Suppressor macrophage (primary cell): ENCODE measurements at regions not wholly inside any gene's neighbourhood (a gene's known extent, or its start where the extent isn't known, plus 50 kb on each side); places are given as distances from the start of the nearest gene placed in this dataset.
"Not testable (repeated sequence)": the region's sequence is repeated elsewhere in the genome, so short reads cannot be mapped to it uniquely, and the experiment has no call there.

Experiments used
- DNase-seq, 4 experiments: peaks; one replicate each; pipeline ENCODE4 v3.0.0-alpha.2; 2020 to 2022

DNA sequence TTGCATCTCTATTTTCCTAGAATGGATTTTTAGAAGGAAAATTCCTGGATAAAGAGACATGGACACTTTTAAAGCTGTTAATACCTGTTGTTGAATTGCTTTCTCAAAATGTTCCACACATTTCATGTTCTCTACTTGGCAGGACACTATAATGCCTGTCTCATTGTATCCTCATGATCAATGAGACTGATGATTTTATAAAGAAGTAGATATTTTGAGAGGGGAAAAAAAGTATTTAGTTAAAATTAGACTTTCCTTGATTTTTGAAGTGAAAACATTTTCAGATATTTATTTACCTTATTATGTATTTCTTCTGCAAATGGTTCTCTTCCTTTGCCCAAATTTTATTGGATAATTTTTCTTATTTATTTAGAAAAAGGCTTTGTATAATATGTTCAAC lies 242.5 kb downstream of the MYCN start:
- DNase-seq, result no peak

DNA sequence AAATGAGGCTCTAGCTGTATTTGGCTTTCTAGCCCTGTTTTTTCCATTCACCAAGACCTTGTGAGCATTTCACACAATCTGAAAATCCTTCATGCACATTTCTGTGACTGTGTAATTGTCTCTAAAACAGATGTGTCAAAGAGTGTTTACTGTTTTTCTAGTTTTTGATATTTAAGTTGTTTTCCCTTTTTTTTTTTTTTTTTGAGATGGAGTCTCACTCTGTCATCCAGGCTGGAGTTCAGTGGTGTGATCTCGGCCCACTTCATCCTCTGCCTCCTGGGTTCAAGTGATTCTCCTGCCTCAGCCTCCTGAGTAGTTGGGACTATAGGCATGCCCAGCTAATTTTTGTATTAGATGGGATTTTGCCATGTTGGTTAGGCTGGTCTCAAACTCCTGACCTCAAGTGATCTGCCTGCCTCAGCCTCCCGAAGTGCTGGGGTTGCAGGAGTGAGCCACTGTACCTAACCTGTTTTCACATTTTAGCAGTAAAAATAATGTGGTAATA lies 242.0 kb downstream of the MYCN start:
- DNase-seq, result not testable (repeated sequence)

DNA sequence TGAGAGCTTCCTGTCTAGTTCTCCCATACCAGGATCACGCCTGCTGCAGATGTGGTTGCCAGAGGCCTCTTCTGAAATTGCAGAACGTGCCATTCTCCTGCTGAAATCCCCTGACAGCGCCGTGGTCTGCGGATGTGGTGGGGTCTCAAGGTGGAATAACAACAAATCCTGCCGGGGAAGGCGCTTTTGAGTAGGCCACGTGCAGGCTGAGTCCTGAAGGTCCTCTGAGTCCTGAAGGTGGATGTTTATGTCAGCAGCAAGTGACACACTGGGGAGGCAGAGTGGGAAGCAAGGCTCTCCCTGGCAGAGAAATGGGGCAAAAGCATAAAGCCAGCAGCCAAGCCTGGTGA lies 241.4 kb downstream of the MYCN start:
- no peak for DNase-seq

DNA sequence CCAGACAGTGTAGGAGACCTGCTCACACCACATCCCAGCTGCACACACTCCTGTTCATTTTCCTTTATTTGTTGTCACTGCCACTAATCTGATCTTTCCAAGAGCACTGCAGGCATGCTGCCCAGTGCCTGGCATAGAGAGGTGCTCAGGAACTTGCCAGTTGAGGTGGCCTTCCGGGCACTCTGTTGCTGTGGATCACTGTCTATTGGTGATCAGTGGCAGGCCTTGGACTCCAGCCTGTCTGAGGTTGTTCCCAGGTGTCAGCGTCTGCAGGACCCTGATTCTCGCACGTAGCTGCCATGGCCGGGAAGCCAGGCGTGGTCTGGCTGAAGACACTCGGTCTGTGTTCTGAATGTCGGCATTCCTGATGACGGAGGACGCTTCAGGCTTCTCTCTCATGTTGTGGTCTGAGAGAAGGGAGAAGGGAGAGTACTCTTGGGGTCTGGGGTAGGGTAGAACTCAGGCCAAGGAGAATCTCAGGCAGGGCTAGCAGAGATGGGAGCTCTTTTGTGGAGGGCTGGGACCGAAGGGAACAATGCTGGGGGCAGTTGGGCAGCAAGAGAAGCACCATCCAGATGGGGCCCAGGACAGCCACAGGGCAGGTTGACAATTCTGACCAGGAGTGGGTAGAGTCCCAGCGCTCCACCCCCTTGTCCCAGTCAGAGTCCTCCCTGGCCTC lies 240.9 kb downstream of the MYCN start:
- DNase-seq, result no peak

DNA sequence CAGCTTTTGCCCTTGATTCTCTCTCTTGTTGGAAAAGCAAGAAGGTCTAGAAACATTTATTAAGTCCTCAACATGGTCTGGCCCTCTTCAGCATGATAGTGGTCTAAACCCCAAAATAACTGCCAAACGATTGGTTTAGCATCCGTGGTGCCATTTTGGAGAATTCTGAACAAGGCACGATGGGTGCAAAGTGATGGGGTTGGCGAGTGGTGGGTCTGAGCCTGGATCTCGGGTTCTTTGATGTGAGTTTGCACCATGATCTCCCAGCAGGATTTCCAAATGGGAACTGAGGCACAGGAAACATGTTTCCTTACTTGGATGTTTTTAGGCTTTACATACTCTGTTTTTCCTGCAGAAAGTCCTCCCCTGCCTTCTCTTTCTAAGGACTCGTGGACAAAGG lies 240.3 kb downstream of the MYCN start:
- DNase-seq, result no peak

DNA sequence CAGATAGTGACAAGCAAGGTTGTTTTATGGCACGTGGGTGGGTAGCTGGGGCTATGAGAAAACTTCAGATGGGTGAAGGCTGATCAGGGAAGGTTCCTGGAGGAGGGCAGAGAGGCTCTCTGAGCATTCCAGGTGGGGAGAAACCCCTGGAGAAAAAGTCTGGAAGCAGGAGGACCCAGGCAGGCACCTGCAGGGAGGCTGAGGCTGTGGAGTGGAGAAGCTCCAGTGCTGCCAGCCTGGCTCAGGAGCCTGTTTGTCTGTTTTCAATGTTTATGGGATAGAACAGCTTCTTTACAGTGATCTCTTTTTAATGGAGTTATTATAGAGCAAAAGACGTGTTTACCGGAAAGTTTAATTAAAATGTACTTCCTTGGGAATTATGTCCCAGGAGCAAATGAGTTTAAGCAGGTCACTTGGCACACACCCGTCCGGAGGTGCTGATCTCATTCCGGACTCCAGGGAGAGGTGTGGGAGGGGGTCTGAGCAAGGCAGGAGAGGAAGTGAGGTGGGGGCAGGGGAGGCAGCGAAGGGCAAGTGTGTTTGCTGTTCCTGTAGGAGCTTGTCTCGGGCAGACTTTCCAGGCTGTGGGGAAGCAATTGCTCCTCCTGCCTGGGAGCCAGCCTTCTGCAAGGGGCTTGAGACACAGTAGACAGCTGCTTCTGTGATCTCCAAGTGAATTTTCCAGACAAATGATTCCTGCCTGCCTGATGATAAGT lies 239.5 kb downstream of the MYCN start:
- DNase-seq, result no peak

DNA sequence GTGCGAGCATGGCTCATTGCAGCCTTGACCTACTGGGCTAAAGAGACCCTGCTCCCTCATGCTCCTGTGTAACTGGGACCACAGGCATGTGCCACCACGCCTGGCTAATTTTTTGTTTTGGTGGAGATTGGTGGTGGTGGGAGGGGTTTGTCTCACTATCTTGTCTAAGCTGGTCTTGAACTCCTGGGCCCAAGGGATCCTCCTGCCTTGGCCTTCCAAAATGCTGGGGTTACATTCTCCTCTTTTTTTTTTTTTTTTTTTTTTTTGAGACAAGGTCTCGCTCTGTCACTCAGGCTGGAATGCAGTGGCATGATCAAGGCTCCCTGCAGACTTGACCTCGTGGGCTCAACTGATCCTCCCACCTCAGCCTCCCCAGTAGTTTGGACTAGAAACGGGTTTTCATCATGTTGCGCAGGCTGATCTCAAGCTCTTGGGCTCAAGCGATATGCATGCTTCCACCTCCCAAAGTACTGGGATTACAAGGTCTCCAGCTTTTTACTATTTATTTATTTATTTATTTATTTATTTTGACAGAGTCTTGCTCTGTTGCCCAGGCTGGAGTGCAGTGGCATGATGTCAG lies 238.3 kb downstream of the MYCN start:
- no peak for DNase-seq

DNA sequence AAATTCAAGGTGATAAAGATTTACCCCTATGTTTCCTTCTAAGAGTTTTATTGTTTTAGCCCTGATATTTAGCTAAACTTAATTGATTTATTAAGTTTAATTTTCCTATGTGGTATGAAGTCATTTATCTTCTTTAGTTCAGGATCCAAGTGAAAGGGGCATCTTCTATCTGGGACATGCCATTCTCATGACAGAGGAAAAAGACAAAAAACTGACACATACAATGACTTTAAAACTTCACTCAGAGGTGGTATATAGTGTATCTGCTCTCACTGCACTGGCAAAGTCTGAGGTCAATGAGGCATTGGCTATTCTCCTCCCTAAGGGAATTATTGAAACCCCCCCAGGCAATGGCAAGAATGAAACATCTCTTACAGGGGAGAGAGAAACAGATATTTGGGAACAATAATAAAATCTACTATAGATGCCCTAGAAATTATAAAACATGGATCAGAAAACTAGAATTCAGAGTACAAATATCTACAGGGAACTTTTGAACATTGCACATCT lies 237.4 kb downstream of the MYCN start:
- no peak for DNase-seq

DNA sequence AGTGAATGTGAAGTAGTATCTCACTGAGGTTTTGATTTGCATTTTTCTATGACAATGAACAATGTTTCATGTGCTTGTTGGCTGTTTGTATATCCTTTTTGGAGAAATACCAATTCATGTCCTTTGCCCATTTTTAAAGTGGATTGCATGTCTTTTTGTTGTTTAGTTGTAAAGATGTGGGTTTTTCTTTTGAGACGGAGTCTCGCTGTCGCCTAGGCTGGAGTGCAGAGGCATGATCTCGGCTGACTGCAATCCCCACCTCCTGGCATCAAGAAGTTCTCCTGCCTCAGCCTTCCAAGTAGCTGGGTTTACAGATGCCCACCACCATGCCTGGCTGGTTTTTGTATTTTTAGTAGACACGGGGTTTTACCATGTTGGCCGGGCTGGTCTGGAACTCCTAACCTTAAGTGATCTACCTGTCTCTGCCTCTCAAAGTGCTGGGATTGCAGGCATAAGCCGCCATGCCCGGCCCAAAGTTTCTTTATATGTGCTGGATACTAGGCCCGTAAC lies 236.7 kb downstream of the MYCN start:
- no peak for DNase-seq

DNA sequence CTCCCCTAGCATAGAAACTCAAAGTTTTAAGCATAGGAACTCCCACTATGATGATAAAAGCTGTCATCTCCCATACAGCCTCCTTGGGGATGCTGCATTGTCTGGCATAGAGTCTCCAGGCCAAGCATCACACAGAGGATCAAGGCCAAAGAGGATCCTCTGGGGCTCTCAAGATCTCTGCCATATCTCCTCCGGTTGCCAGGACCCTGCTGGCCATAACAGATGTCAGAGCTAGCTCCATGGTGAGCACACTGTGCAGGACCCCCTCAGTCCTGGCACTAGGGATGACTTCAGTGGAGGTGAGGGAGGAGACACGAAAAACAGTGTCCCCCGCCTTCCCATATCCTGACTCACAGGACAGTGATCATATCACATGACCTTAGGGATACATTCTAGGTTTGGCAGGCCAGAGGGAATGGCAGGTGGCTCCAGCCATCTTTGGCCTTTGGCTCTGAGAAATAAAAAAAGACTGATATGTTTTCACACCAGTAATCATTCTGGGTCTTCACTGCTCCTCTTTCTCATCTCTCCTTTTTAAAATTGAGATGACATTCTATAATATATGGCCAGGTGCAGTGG lies 235.0 kb downstream of the MYCN start:
- DNase-seq, result no peak

DNA sequence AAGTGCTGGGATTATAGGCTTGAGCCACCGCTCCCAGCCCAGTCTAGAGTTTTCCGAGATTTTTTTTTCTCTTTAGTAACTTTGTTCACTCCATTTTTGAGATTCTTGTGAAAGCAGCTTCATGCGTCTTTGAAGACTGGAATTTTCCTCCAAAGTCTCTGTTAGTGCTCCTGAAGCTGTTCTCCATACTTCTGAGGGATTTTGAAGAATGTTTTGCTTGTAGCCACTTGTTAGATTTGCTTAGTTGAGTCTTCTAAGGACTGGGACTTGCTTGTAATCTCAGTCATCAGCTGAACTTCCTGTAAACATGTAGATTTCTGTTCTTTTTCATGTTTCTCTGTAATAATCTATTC lies 234.3 kb downstream of the MYCN start:
- DNase-seq, result no peak

DNA sequence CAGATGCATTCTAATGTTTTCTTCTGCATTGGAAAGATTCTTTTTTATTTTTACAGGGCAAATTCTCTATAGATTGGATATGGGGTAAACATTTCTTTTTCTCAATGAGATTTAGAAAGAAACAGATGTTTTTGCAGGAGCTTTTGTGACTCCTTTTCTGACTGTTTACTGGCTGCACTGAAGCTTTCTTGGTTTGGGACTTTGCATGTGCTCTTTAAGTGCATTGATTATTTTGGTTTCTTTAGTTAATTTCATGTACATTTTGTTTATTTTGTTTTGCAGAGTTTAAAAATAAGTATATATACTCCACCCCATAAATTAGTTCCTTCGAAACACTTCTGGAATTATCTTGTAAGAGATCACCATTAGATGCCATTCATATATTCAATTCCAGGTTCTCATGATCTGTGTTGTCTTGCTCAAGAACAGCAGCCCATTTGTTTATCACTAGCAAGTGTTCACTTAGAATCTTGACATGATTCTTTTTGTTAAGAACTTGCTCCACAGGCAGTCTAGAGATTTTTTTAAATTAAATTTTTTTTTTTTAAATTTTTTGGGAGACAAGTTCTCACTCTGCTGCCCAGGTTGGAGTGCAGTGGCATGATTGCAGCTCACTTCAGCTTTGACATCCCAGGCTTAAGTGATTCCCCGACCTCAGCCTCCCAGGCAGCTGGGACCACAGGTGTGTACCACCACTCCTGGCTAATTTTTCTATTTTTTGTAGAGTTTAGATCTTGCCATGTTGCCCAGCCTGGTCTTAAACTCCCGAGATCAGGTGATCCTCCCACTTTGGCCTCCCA lies 233.7 kb downstream of the MYCN start:
- DNase-seq, result no peak

DNA sequence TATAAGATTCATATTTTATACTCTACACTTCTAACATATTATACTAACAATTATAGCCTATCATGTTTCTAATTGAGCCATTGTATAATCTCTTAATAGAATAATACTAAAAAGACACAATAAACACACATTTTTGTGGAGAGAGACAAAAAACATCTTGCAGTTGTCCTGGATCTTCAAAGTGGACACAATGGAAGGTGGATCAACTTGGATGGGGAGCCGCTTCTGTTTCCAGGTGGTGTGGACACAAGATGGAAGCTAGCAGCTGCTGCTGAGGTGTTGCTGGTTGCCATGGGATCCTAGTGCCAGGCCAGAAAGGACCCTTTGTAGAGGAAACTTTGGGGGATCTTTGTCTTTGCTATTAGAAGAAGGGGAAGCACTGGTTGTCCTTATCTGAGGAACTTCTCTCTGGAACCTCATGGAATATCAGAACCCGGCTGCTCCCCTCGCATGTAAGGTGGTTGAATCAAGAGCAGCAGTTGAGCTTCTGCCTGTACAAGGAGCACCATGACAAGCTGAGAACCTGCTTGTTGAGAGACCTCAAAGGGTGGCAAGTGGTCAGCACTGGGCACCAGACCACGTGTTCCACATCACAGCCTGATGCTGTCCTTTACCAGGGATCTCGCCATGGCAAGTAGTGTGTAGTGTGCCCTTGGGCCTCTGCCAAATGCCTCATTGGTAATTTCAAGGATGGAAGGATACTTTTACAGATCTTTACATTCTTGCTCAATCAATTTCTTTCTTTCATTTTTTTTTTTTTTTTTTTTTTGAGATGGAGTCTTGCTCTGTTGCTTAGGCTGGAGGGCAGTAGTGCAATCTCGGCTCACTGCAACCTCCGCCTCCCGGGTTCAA lies 232.2 kb downstream of the MYCN start:
- no peak for DNase-seq

DNA sequence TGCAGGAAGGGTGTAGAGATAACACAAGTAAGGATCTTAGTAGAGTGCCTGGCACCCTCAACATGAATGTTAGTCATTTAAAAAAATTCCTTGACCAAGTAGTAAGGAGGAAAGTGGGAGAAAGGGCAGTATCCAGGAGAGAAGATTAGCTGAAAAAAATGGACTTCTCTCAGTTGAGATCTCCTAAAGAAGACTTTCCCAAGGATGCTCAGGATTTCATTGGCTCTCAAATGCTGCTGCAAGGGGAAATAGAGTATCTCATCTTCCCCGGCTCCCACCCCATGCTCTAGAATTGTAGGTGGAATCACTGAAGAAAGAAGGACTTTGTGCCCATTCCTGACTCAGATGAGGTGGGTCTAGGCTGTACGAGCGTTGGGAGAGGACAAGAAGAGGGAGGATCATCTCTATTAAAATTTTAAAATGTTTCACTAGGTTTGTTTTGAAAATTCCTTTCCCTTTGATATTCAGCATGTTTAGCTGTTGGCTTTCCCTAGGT lies 231.1 kb downstream of the MYCN start:
- DNase-seq, result no peak

DNA sequence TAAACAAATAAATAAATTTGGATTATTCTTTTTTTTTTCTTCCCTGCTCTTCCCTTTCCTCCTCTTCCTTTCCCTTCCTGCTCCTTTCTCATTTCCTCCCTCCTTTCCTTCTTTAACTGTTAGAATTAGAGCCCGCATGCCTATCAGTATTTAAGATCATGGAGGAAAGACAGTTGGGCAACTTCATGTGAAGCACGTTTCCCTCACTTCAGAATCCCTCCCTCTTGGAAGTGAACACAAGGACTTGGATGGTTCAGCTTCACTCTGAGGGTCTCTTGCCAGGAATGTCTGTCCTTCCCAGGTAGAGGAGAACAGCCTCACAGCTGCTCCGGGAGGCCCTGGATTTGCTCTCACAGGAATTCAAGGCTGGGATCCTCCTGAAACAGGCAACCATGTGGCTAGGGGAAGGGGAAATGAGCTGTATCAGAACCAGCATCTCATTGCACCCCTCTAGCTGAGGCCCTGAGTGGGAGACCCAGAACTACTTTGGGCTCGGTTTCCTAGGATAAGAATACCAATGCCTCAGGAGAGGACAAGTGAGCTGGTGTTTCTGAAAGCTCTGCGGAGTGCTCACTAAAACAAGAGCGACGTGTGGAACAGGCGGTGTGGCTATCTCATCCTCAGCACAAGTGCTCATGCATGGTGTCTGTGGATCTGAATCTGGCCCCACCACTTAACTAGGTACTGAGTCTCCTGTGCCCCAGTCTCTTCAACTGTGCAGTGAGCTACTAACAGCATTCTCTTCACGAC lies 230.5 kb downstream of the MYCN start:
- no peak for DNase-seq

DNA sequence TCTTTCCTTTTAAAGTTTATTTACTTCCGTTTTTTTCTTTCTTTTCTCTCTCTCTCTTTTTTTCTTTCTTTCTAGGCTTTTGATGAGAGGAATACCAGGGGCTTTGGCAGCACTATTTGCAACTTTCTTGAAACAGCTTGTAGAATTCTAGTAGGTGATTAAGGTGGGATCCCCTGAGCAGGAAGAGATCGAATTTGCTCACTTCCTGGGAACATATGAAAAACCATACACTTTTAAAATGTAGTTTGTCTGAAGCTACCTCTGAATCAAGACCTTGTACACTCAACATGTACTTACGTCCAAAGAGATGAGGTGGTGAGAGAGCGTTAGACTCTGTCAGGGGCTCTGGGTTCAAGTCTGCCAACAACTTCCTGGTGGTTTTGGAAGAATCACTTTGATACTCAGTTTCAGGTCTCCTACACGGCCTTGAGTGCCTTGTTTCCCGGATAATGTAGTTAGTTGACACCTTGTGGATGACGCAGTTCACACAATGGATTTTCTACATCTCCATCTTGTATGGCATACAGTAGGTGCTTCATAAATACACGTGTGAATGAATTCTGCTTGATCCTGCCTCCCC lies 229.1 kb downstream of the MYCN start:
- DNase-seq, result no peak

DNA sequence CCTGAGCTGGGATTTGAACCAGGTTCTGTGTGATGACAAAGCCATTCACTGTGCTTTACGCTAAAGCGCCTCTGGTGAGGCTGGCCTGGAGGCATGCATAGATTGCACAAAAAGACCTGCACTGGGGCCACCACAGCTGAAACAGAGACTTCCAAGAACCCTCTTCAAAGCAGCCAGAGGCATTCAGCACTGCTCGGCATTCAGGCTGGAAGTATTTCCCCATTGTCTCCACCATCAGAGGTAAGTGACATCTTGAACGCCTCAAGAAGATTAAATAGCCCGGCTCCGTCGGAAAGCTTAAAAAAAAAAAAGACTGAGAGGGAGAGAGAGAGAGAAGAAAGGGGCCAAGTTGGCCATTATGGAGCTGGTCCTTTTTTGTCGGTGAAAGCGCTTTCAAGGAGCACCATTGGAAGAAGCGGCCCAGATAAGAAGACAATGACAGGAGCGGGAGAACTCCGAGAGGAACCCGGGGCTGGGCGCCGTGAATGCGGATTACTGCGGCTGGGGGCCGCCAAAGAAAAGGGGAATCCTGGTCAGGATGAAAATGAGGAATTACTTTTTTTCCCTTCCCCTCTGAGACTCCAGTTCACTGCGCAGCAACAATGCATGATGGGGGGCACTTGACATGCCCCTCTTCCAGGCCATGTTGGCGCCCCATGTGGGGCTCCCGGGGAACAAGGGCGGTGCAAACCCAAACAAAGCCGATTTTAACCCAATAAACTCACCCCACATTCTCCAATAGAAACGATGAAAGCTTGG lies 228.3 kb downstream of the MYCN start:
- DNase-seq, result no peak

DNA sequence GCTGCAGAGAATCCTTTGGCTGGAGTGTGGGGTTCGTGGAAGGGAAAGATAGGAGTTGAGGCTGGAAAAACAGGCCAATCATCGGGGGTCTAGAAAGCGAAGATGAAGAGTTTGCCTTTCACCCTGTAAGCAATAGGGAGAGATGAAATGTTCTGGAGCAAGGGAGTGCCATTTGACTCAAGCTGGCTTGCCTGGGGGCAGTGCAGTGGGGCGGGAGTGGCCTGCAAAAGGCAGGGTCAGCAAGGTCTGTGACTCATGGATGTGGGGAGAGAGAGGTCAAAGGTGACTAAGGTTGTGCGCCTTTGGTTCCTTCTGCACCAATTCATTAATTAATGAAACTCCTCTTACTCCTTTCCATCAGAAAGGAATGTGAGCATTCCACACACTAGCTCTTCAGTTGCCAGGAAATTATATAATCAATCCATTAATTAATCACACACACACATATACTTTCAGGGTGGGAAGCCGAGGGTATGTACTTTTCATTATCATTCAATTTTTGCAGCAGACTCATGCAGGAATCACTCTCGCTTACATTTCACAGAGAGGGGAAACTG lies 227.6 kb downstream of the MYCN start:
- no peak for DNase-seq

DNA sequence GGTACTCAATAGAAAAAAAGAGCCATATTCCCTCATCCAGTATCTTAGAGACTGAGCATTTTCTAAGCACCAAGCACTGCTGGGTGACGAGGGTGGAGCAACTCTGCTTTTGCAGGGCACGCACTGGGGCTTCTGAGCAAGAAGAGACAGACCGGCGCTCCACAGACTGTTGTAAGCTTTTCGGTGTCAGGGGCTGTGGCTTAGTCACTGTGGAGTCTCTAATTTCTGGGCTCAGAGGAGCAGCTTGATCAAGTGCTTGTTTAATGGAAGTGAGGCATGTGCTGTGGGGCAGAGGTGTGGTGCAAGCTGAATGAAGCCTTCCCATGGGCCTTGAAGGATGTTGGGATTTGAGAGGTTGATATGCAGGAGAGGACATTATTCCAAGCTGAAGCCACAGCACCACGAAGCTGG lies 227.1 kb downstream of the MYCN start:
- DNase-seq, result no peak
